GM12878 (cell line): ENCODE measurements at regions not wholly inside any gene's neighbourhood (a gene's known extent, or its start where the extent isn't known, plus 50 kb on each side); places are given as distances from the start of the nearest gene placed in this dataset.

ENCODE experiments used
- ATAC-seq: fragments of 200-7000 bp; cut with Tn5 transposase; 3 replicates; pipeline ENCODE4 v1.9.1; 2020; ENCODE audit warnings: mild to moderate bottlenecking, moderate library complexity
- BruUV-seq: library from RNA; stranded (reverse); fragments of 400-500 nt; replicated peaks from 2 replicates; lab custom pipeline; 2021; lab: Mats Ljungman, UMichigan
- CTCF ChIA-PET: fragments of 300-600 bp; sonication (Branson Sonifier 250); formaldehyde crosslinking; extraction: SDS; loops from one replicate; lab custom pipeline; 2021; ENCODE audit warnings: inconsistent platforms; lab: Yijun Ruan, JAX
- POLR2A ChIA-PET: fragments of 350-600 bp; formaldehyde crosslinking; extraction: SDS; loops from one replicate; lab custom pipeline; 2021; ENCODE audit warnings: inconsistent platforms; lab: Charles Lee
- RAD21 ChIA-PET: fragments of 300-600 bp; sonication (Branson Sonifier 250); formaldehyde crosslinking; loops from one replicate; lab custom pipeline; 2023; ENCODE audit warnings: antibody characterized with exemption; ENCODE audit not compliant: unreplicated experiment; lab: Charles Lee
- SMC1A ChIA-PET: fragments of 300-600 bp; sonication (Branson Sonifier 250); formaldehyde crosslinking; loops from one replicate; lab custom pipeline; 2023; ENCODE audit not compliant: unreplicated experiment, uncharacterized antibody; lab: Charles Lee
- DNase-seq: peaks from one replicate; pipeline ENCODE4 v3.0.0-alpha.2; 2011; ENCODE audit warnings: low read depth, low spot score
- FAIRE-seq: peaks from 3 replicates; lab custom pipeline; 2011; peaks lifted over from hg19 to GRCh38; lab: Jason Lieb, UNC
- H2AFZ ChIP-seq: 2 replicates; pipeline ENCODE4 v1.6.0; 2011; ENCODE audit warnings: low read depth, low read length, control low read depth; ENCODE audit not compliant: control insufficient read depth
- H3K27ac ChIP-seq: 2 replicates; pipeline ENCODE4 v1.5.1; 2011; ENCODE audit warnings: control low read depth; ENCODE audit not compliant: control insufficient read depth, insufficient read depth
- H3K27me3 ChIP-seq, 2 experiments: replicated peaks in 1 of 2; 2 replicates each; pipeline versions ENCODE4 v1.6.0 to v1.6.1; 2011; ENCODE audit warnings: low read length in 1 of 2; ENCODE audit not compliant: control insufficient read depth in 2 of 2, insufficient read depth in 2 of 2
- H3K36me3 ChIP-seq, 2 experiments: 2 replicates each; pipeline ENCODE4 v1.5.1; 2011; ENCODE audit warnings: low read length in 1 of 2; ENCODE audit not compliant: control insufficient read depth in 2 of 2, insufficient read depth in 2 of 2
- H3K4me1 ChIP-seq: 2 replicates; pipeline ENCODE4 v1.6.1; 2011; ENCODE audit warnings: mild to moderate bottlenecking, low read length, moderate library complexity, mixed read lengths; ENCODE audit not compliant: control insufficient read depth, insufficient read depth
- H3K4me2 ChIP-seq: 2 replicates; pipeline ENCODE4 v1.6.0; 2011; ENCODE audit warnings: control low read depth; ENCODE audit not compliant: control insufficient read depth, insufficient read depth
- H3K4me3 ChIP-seq: fragments of 200-600 bp; sonication (generic); 2 replicates; pipeline ENCODE4 v1.5.1; 2016
- H3K79me2 ChIP-seq: 2 replicates; pipeline ENCODE4 v1.6.0; 2011; ENCODE audit warnings: low read length; ENCODE audit not compliant: control insufficient read depth, insufficient read depth
- H3K9ac ChIP-seq: 2 replicates; pipeline ENCODE4 v1.8.0; 2011; ENCODE audit warnings: low read length, control low read depth, mixed read lengths; ENCODE audit not compliant: control insufficient read depth, insufficient read depth
- H3K9me3 ChIP-seq: replicated peaks from 3 replicates; pipeline ENCODE4 v1.5.1; 2011; ENCODE audit warnings: mild to moderate bottlenecking, low read length; ENCODE audit not compliant: control insufficient read depth, insufficient read depth
- H4K20me1 ChIP-seq: 2 replicates; pipeline ENCODE4 v1.6.0; 2011; ENCODE audit not compliant: control insufficient read depth, insufficient read depth
- ATF3 ChIP-seq: IDR thresholded peaks from 2 replicates; pipeline ENCODE4 v1.6.1; 2011; ENCODE audit warnings: low read depth, mild to moderate bottlenecking, low read length, moderate library complexity, borderline replicate concordance; ENCODE audit errors: extremely low read depth
- BCL3 ChIP-seq: IDR thresholded peaks from 2 replicates; pipeline ENCODE4 v1.6.1; 2011; ENCODE audit warnings: borderline replicate concordance, low read depth, mild to moderate bottlenecking, moderate library complexity, low read length; ENCODE audit not compliant: insufficient read depth, poor library complexity, severe bottlenecking
- EP300 ChIP-seq, 2 experiments: fragments of 150-350 bp in 1 of 2; IDR thresholded peaks; 2 replicates each; pipeline ENCODE4 v1.6.1; 2011 to 2012; ENCODE audit warnings: low read depth in 2 of 2, low read length in 2 of 2, borderline replicate concordance in 1 of 2, improper control_type of control experiment in 1 of 2, inconsistent platforms in 1 of 2; ENCODE audit not compliant: control insufficient read depth in 1 of 2
- LARP7 ChIP-seq: fragments of 450-650 bp; IDR thresholded peaks from 2 replicates; pipeline ENCODE4 v1.6.1; 2017; ENCODE audit warnings: mild to moderate bottlenecking
- NFIC ChIP-seq: IDR thresholded peaks from 2 replicates; pipeline ENCODE4 v1.6.1; 2012; ENCODE audit warnings: low read depth, mild to moderate bottlenecking, inconsistent platforms, low read length, moderate library complexity
- STAT3 ChIP-seq: IDR thresholded peaks from 2 replicates; pipeline ENCODE4 v1.6.1; 2011; ENCODE audit warnings: low read depth, low read length, improper control_type of control experiment
- WGBS: methylation state at CpG from one replicate; pipeline ENCODE4 v1.1.6; 2016; ENCODE audit warnings: low lambda C conversion rate; ENCODE audit not compliant: insufficient replicate concordance, insufficient coverage; ENCODE audit errors: missing lambda C conversion rate; 5-methylcytosine and 5-hydroxymethylcytosine counted together
- in situ Hi-C: fragments of 300-500 bp; cut with MboI; formaldehyde crosslinking; loops from 9 replicates; pipeline ENCODE4 v1.14.3; 2018; ENCODE audit warnings: mixed read lengths
- intact Hi-C: fragments of 100-400 bp; cut with micrococcal nuclease; formaldehyde crosslinking; loops from one replicate; pipeline ENCODE4 v1.14.2; 2022; ENCODE audit not compliant: unreplicated experiment

- TF ChIP-seq NFIC (no peak), STAT3 (no peak), ATF3 (no peak), EP300 (IDR thresholded peaks at IDR 0.05; ENCODE audit: borderline replicate concordance in 1 of 2, control insufficient read depth in 1 of 2, low read depth in 2 of 2, low read length in 2 of 2) (no peak), BCL3 (no peak), LARP7 (no peak)
- Histone ChIP-seq H3K27me3 (no peaks in the 10 kb centered on the region), H4K20me1 (no peaks in the 10 kb centered on the region), H3K9ac (no peak overlapping the region), H3K4me1 (no peaks in the 10 kb centered on the region), H3K4me2 (no peak overlapping the region), H3K79me2 (no peaks in the 10 kb centered on the region), H2AFZ (no peak overlapping the region), H3K36me3 (no peaks in the 10 kb centered on the region), H3K9me3 (no peaks in the 10 kb centered on the region), H3K27ac (no peak overlapping the region), H3K4me3 (no peak overlapping the region)
- 17% methylated on average over 3 of the region's 6 CpGs for WGBS
- BruUV-seq: no TSS peak
- no peak for ATAC-seq
- RAD21 ChIA-PET: no interaction called here
- CTCF ChIA-PET: no interaction called here
- in situ Hi-C loops: no loop called here
- SMC1A ChIA-PET: interaction anchor here (0.7 kb wide), 1 partner anchor 217 kb away, joined by 4 read pairs; no protein-coding TSS in a partner anchor
- POLR2A ChIA-PET: no interaction called here
- no peak for DNase-seq
- no peak for FAIRE-seq
- intact Hi-C loops: no loop called here
Measured at GRCh38 chr3:187536185-187536584, 134.0 kb downstream of the SST start.
